GM21529 (cell line): ENCODE measurements at regions not wholly inside any gene's neighbourhood (a gene's known extent, or its start where the extent isn't known, plus 50 kb on each side); places are given as distances from the start of the nearest gene placed in this dataset.

Experiments used
- ATAC-seq: cut with Tn5 transposase; IDR thresholded peaks from one replicate; pipeline ENCODE4 v1.9.1; 2021; ENCODE audit not compliant: unreplicated experiment

DNA sequence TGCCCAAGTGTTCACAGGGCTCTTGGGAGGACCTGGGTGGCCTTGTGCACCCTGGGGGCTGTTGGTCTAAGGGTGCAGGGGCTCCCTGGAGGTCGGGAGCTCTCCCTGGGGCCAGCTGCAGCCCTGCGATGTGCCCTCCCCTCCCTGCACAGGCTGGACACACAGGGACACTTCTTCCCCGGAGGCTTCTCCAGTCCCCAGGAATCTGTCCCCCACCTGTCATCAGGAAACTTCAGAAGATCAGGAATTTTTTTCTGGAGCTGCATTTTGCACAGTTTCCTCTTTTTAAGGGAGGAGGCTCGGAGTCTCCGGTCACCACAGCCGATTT, 66.9 kb upstream of the BHLHE23 start:
- ATAC-seq = no peak

DNA sequence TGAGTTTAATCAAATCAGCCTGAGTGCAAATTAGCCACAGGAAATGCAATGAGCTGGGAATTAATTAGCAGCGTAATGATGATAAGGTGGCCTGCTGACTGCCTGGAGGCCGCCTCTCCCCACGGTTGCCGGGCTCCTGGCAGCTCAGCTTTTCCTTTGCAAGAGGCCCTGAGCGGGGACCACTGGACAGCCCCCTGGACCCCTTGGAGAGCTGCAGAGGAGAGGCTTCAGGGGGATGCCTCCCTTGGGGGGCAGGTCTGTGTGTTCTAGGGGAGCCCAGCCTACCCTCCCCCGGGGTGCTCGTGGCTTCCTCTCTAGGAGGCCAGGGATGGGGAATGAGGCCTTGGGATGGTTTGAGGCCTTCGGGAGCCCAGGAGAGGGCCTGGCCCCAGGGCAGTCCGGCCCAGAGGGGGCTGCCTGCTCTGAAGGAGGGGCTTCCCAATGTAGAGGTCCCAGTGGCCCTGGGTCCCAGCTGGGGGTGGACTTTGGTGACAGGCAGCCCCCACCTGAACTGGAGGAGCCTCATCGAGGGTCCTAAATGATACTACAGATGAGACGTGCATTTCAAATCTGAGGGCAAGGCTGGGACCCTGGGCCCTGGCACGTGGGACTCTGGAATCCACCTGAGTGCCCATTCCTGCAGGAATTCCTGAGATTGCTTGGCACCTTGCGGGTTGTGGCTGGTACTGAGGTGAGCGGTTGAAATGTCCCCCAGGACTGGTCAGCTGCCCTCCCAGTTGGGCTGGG, 66.4 kb upstream of the BHLHE23 start:
- ATAC-seq = no peak

DNA sequence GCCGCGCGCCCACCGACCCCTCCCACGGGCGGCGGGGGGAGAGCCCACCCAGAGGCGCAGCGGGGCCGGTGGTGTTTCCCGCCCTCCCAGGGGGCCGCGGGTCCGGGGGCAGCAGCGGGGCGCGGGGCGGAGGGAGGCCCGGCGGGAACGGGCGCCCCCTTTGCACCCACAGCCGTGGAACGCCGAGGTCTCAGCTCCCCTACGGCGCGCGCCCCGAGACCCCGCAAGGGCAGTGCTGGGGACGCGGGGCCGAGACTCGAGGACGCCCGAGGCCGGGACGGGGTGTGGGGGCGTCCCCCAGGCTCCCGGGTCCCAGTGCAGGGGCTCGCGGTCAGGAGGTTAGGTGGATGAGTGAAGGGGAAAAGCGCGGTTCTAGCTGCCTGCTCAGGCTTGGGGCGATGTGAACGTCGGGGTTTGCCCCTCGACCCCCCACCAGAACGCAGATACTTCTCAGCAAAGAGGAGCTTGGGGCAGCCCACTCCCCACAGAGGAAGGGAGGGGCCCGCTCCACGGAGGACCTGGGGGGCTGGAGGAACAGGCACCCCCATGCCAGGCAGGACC, 65.5 kb upstream of the BHLHE23 start:
- no peak for ATAC-seq

DNA sequence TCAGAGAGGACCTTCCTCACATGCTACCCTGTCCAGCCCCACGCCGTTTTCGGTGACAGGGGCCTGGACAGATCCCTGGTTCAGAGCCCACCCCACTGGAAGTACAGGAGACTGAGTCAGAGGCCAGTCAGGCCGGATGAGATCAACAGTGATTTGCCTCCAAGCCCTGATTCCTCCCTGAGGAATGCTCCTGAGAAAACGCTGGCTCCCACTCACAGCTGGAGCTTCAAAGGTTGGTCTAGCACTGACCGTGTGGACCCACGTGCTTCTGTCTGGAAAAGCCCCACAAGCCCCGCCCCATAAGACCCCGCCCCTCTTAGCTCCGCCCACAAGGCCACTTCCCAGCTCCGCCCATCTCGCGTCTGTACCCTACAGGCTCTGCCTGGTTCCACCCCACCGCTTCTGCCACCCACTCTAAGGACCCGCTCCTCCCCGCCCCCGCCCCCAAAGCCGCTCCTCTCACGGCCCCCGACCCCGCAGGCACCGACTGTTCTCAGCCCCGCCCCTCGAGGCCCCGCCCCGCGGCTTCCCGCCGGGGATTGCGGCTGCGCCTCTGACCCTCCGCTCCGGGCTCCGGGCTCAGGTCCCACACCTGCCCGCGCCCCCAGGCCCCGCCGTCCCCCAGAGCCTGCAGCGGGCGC, 64.9 kb upstream of the BHLHE23 start:
- ATAC-seq = no peak

DNA sequence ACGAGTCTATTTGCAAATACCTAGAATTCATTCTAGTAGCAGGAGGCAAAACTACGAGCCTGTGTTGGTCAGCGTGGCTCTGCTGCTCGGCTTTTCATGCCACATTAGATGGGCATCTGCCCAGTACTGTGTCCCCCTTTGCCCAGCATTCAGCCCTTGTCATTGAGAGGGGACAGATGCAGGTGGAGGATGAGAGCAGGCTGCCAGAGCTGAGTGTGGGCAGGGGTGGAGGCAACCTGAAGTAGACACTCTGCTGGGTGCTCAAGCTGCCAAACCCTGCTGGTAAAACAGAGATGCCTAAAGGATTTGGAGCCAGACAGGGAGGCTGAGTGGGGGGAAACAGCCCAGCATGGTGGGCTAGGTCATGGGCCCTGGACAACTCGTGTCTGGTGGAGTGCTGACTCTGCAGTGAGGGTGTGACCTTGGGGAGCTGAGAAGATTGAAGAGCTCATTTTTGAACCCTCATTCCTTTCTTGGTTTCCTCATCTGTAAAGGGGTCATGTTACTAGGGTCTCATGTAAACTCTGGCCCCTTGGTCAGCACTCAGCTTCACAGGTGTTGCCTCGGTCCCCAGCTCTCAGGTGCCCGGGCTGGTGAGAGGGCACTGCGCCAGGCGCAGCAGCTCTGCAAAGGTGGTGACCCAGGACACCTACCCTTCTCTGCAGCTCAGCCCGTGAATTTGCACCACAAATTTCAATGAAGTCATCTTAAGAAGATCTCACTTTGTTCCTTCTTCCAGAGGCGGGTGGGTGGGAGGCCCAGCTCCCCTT, 64.2 kb upstream of the BHLHE23 start:
- ATAC-seq = no peak

DNA sequence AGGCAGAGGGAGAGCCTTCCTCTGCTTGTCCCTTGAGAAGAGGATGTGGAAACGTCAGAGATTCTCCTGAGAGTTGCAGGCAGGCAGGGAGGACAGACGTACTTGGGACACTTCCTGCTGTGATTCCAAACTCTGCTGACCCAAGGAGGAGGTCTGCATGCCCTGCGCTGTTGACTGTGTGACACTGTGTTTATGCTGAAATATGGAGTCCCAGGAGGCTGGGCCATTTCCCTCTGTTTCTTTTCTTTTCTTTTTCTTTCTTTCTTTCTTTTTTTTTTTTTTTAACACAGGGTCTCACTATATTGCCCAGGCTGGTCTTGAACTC, 63.5 kb upstream of the BHLHE23 start:
- no peak for ATAC-seq

DNA sequence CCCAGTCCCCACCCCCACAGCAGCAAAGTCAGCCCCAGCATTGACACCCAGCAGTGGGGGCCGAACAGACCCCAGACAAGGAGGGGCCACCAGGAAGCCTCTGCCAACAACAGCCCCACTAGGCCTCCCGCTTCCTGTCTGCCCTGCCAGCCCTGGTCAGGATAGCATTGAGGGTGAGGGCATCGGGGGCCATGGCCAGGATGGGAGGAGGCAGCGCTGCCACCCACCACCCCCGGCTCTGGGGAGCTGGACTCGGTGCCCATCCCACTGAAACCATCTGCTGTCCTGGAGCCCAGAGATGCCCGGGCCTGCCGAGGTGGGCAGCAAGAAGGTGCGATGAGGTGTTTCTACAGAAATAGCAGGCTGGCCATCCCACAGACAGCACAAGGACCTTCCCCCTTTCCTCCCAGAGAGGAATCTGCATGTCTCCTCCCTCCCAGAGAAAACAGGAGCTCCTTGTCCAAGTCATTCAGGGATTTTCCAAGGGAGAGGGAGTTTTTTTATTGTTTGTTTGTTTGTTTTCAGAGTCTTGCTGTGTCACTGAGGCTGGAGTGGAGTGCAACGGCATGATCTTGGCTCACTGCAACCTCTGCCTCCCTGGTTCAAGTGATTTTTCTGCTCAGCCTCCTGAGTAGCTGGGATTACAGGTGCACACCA, 62.1 kb upstream of the BHLHE23 start:
- no peak for ATAC-seq

DNA sequence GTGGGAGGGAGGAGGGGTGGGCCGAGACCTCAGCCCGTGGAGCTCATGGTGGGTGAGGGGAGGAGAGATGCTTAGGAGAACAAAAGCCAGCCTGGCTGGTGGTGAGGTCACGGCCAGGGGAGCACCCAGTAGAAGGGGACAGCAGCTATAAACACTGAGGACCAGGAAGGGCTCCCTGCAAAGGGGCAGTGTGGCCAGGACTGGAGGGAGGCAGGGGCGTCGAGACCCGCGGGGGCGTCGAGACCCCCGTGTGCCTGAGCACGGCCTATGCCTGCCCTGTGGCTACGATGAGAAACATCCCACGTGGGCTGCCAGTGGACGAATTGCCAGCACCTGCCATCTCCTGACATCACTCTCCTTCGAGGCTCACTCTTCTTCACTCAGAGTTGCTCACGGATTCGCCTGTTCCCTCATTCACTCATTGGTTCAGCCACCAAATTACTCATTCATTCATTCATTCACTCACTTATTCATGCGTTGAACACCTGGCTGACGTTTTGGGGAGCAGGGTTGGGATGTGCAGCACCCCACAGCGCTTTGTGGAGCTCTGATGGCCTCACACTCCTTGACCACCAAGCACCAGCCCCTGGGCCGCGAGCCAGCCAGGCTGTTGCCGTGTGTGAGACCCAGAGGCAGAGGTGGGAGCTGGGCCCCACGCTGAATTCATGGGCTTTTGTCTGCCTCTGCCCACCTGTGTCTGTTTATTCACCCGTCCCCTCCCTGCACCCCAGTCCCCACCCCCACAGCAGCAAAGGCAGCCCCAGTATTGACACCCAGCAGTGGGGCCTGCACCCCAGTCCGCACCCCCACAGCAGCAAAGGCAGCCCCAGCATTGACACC, 61.2 kb upstream of the BHLHE23 start:
- ATAC-seq = no peak

DNA sequence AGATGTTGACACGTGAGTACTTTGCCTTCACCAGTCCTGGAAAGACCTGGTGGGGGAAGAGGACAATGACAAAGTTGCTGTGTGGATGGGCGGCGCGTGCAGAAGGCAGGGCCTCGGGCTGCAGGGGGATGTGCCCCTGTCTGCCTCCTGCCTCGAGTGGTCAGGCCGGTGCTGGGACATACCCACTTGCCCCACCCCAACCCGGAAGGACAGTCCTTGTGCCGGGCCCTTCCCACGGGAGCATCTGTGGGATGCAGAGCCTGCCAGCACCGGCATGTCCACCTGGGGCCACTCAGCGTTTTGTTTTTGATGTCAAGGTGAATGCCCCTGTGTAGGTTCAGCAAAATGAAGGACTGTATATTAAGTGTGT, 60.5 kb upstream of the BHLHE23 start:
- ATAC-seq = no peak

DNA sequence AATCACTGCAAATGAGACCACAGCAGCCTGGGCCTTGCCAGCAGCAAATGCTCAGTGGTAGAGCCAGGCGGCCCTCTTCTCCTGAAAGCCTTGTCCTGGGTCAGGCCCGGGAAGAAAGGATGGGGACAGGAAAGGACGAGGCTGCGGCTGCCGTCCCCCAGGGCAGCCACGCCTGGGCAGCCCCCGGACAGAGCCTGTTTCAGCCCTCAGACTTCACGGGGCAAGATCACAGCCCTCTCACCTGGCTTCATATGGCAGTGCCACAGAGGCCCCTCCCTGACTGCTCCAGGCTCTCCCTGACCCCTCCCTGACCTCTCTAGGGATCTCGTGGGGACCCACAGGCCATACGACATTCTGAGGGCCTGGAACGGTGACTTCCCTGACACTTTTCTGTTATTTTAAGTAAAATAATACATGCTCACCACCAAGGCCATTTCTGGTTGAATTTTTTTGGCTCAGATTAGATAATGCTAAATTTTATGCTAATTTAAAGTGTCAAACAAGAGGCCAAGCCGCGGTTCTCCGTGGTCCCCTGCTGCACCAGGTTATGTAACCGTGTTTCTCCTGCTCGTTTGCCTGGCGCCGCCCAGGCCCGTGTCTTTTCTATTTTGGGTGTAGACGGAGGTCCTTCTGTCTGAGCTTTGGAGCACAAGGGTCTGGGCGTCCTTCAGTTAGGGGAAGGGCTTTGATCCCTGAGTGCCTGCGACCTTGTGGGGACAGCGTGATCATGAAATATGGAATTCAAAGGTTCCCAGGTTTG, 59.9 kb upstream of the BHLHE23 start:
- no peak for ATAC-seq

DNA sequence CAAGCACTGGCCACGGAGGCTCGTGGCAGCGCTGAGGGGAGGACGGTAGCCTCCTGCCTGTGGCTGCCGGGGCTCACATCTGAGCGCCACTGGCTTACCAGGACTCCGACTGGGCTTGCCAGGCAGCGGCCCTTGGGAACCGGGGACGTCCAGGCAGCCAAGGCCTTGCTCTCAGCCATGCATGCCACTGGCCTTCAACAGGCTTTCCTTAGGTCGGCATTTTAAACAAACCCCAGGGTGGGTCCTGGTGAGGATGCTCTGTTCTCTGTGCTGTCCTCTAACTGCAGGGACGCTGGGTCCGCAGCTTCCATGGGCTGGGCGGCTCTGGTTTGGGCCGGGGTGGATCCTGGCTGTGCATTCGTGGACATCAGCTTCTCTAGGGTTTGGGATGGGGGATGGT, 59.1 kb upstream of the BHLHE23 start:
- no peak for ATAC-seq

DNA sequence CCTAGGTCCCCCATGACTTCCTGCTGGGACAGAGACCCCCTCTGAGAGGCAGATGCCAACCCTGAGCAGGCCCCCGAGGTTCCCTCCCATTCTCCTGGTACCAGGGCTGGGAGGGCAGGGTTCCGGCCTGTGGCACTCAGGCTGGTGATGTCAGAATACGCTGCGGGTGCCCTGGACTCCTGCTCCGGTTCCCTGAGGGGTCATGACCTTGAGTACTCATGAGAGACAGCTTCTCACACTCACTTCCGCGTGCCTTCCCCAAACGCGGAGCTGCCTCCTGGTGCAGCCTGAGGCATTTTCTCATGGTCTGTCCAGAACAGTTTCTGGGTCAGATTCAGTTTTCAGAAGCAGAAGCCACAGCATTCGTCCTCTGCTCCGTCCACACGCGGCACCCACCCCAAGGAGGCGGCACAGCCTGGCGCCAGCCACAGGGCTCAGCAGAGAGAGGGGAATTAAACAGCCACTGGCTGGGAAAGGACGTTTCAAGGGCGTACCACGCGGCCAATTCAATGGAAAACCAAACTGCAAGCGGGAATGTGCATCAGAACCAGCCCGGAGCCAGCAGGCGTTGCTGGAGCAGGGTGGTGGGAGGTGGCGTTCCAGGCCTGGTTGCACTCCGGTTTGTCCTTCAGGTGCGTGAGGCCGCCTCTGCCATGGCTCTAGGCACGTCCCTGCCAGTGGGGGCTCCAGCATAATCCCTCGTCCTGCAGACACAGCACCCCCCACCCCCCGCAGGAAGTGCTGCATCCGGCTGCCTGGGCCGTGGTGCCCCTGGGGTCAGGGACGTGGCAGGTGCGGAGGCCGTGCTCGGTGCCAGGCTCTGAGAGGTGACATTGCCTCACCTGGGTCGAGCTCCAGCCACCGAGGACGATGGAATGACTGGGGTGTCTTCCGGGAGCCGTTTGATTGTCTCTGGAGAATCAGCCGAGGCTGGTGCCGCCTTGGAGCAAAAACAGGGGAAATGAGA, 58.3 kb upstream of the BHLHE23 start:
- no peak for ATAC-seq

DNA sequence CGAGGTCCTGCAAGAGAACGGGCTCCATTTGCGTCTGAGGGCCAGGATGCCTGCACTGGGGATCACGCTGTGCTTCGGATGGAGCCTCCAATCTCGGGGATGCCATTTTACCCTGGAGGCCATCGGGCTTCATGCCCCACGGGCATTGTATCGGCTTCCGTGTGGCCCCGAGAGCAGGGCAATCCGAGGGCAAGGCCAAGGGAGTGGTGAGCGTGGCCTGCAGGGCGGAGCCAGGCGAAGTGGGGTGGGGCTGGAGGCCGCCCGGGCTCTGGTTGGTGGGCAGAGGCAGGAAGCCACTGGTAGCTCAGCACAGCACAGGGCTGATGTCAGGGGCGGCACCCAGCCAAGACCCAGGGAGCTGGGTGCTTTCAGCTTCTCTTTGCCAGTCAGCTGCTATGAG, 57.5 kb upstream of the BHLHE23 start:
- no peak for ATAC-seq

DNA sequence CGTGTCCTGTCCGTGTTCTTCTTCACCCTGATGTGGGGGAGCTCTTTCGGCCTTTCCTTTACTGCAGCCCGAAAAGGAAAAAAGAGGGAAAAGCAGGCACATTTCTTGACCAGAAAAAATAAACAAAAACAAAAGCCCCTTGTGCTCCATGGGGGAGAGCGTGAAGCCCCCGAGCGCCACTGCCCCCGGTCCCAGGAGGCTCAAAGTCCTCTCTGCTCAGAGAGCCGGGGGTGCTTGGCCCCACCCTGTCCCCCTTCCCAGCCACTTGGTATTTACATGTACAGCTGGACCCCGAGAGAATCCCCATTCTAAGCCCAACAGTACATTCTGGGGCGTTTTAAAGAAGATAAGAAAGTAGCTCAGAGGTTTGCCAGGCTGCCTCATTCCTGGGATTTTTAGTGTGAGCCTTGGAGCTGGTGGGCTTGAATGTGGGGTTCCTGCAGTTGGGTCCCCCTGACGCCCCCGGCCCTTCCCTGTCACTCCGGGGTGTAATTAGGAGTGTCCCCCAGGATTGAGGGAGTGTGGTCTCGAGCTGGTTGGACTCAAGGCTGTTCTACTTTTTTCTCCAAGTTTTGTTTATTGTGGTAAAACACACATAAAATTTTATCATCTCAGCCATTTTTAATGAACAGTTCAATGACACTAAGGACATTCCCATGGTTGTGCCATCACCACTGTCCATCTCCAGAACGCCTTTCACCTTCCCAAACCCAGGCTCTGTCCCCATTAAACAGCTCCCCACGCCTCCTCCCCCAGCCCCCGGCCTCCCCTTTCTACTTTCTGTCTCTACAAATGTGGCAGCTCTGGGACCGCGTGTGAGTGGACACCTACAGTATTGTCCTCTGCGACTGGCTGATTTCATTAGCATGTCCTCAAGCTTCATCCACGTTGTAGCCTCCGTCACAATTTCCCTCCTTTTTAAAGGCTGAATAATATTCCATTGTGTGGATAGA, 55.7 kb upstream of the BHLHE23 start:
- ATAC-seq = no peak

DNA sequence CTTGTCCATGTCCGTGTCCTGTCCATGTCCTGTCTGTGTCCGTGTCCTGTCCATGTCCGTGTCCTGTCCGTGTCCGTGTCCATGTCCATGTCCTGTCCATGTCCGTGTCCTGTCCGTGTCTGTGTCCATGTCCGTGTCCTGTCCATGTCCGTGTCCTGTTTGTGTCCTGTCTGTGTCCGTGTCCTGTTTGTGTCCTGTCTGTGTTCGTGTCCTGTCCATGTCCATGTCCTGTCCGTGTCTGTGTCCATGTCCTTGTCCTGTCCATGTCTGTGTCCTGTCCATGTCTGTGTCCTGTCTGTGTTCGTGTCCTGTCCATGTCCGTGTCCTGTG, 55.0 kb upstream of the BHLHE23 start:
- ATAC-seq = no peak

DNA sequence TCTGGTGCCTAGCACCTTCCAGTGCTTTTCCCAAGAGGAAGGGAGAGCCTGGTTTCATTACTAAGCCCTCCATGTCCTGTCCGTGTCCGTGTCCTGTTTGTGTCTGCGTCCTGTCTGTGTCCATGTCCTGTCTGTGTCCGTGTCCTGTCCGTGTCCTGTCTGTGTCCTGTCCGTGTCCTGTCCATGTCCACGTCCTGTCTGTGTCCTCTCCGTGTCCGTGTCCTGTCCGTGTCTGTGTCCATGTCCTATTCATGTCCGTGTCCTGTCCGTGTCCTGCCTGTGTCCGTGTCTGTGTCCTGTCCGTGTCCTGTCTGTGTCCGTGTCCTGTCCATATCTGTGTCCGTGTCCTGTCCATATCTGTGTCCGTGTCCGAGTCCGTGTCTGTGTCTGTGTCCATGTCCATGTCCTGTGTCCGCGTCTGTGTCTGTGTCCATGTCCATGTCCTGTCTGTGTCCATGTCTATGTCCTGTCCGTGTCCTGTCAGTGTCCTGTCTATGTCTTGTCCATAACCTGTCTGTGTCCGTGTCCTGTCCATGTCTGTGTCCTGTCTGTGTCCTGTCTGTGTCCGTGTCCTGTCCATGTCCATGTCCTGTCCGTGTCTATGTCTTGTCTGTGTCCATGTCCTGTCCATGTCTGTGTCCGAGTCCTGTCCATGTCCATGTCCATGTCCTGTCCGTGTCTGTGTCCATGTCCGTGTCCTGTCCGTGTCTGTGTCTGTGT, 54.4 kb upstream of the BHLHE23 start:
- no peak for ATAC-seq
